ENCODE measurements at regions not wholly inside any gene's neighbourhood (a gene's known extent, or its start where the extent isn't known, plus 50 kb on each side); places are given as distances from the start of the nearest gene placed in this dataset.
"Not testable (repeated sequence)": the region's sequence is repeated elsewhere in the genome, so short reads cannot be mapped to it uniquely, and the experiment has no call there.

GRCh38 chr2:192536922-192537624 is 342.3 kb upstream of the TMEFF2 start:
- H3K27me3 ChIP-seq (ENCODE audit: insufficient read depth, poor library complexity, severe bottlenecking) = no peaks in the 10 kb centered on the region
- H3K4me3 ChIP-seq (ENCODE audit: severe bottlenecking) = no peak overlapping the region
- H3K4me1 ChIP-seq (ENCODE audit: insufficient read depth, poor library complexity, severe bottlenecking) = peaks cover 15% of the 10 kb centered on the region
- TF ChIP-seq CTCF (IDR thresholded peaks at IDR 0.05; ENCODE audit: poor library complexity, severe bottlenecking) = no peak
- no peak for ATAC-seq (ENCODE audit: low read depth)
- H3K27ac ChIP-seq (ENCODE audit: poor library complexity, severe bottlenecking) = no peak overlapping the region
- H3K9me3 ChIP-seq (ENCODE audit: severe bottlenecking) = no peaks in the 10 kb centered on the region
- H3K36me3 ChIP-seq (ENCODE audit: low read depth) = no peaks in the 10 kb centered on the region
- DNase-seq (ENCODE audit: low spot score) = no peak

GRCh38 chr2:192535956-192536921 is 341.5 kb upstream of the TMEFF2 start:
- Histone ChIP-seq H3K4me1 (ENCODE audit: insufficient read depth, poor library complexity, severe bottlenecking) (peaks cover 15% of the 10 kb centered on the region), H3K4me3 (ENCODE audit: severe bottlenecking) (no peak overlapping the region), H3K27me3 (ENCODE audit: insufficient read depth, poor library complexity, severe bottlenecking) (no peaks in the 10 kb centered on the region), H3K36me3 (ENCODE audit: low read depth) (no peaks in the 10 kb centered on the region), H3K9me3 (ENCODE audit: severe bottlenecking) (no peaks in the 10 kb centered on the region), H3K27ac (ENCODE audit: poor library complexity, severe bottlenecking) (no peak overlapping the region)
- TF ChIP-seq CTCF (IDR thresholded peaks at IDR 0.05; ENCODE audit: poor library complexity, severe bottlenecking) = no peak
- ATAC-seq (ENCODE audit: low read depth) = no peak
- no peak for DNase-seq (ENCODE audit: low spot score)

DNA sequence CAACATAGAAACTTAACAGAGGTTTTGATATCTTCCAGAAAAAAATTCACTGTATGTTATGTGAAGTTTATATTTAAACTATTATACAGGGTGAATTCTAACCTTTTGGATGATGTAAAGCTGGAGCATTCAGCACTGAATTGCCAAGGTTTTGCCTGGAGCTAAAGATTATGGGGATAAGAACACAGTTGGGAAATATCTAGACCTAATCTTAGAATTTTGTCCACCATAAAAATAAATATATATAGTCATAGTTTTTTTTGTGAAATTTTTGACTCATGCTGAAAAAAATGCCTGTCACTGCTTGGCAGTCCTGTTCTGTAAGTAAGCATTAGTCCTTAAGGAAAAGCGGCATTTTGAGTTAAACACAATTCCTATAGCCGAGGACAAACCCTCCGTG is 339.3 kb upstream of the TMEFF2 start:
- Histone ChIP-seq H3K27ac (ENCODE audit: poor library complexity, severe bottlenecking) (no peak overlapping the region), H3K36me3 (ENCODE audit: low read depth) (no peaks in the 10 kb centered on the region), H3K9me3 (ENCODE audit: severe bottlenecking) (no peaks in the 10 kb centered on the region), H3K4me3 (ENCODE audit: severe bottlenecking) (no peak overlapping the region), H3K4me1 (ENCODE audit: insufficient read depth, poor library complexity, severe bottlenecking) (peaks cover 13% of the 10 kb centered on the region), H3K27me3 (ENCODE audit: insufficient read depth, poor library complexity, severe bottlenecking) (no peaks in the 10 kb centered on the region)
- no peak for TF ChIP-seq CTCF (IDR thresholded peaks at IDR 0.05; ENCODE audit: poor library complexity, severe bottlenecking)
- ATAC-seq (ENCODE audit: low read depth) = peak; percentile 49; the same call in 1 of the 3 replicates
- no peak for DNase-seq (ENCODE audit: low spot score)

- not testable (repeated sequence) for ATAC-seq (ENCODE audit: low read depth); H3K27me3 ChIP-seq (ENCODE audit: insufficient read depth, poor library complexity, severe bottlenecking); H3K9me3 ChIP-seq (ENCODE audit: severe bottlenecking); H3K4me1 ChIP-seq (ENCODE audit: insufficient read depth, poor library complexity, severe bottlenecking); H3K27ac ChIP-seq (ENCODE audit: poor library complexity, severe bottlenecking); H3K4me3 ChIP-seq (ENCODE audit: severe bottlenecking); H3K36me3 ChIP-seq (ENCODE audit: low read depth); DNase-seq (ENCODE audit: low spot score)
Measured at GRCh38 chr2:192524642-192525251, 330.0 kb upstream of the TMEFF2 start.

DNA sequence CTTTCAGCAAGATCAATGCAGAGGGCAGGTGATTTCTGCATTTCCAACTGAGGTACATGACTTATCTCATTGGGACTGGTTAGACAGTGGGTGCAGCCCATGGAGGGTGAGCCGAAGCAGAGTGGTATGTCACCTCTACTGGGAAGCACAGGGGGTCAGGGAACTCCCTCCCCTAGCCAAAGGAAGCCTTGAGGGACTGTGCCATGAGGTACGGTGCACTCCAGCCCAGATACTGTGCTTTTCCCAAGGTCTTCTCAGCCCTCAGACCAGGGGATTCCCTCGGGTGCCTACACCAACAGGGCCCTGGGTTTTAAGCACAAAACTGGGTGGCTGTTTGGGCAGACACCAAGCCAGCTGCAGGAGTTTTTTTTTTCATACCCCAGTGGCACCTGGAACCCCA is 329.5 kb upstream of the TMEFF2 start:
- not testable (repeated sequence) for H3K36me3 ChIP-seq (ENCODE audit: low read depth); H3K4me1 ChIP-seq (ENCODE audit: insufficient read depth, poor library complexity, severe bottlenecking); H3K27me3 ChIP-seq (ENCODE audit: insufficient read depth, poor library complexity, severe bottlenecking); H3K9me3 ChIP-seq (ENCODE audit: severe bottlenecking); ATAC-seq (ENCODE audit: low read depth); H3K27ac ChIP-seq (ENCODE audit: poor library complexity, severe bottlenecking); DNase-seq (ENCODE audit: low spot score); H3K4me3 ChIP-seq (ENCODE audit: severe bottlenecking)
